SK-N-SH (cell line): ENCODE measurements at regions not wholly inside any gene's neighbourhood (a gene's known extent, or its start where the extent isn't known, plus 50 kb on each side); places are given as distances from the start of the nearest gene placed in this dataset.

Source experiments
- CTCF ChIA-PET: fragments of 300-600, 350-600 bp; formaldehyde crosslinking; extraction: SDS; loops from one replicate; lab custom pipeline; 2021; lab: Yijun Ruan, JAX
- POLR2A ChIA-PET: fragments of 350-600 bp; sonication (Branson Sonifier 250); formaldehyde crosslinking; extraction: SDS; loops from one replicate; lab custom pipeline; 2020; ENCODE audit warnings: antibody characterized with exemption, inconsistent platforms; lab: Yijun Ruan, JAX
- DNase-seq: peaks from one replicate; pipeline ENCODE4 v3.0.0; 2012
- H2AFZ ChIP-seq: fragments of 200-600 bp; sonication (generic); 2 replicates; pipeline ENCODE4 v1.8.1; 2016; ENCODE audit warnings: antibody characterized with exemption, mild to moderate bottlenecking, low read depth
- H3F3A ChIP-seq: fragments of 200-600 bp; sonication (generic); replicated peaks from 2 replicates; pipeline ENCODE3; 2016; ENCODE audit warnings: antibody characterized with exemption, mild to moderate bottlenecking; ENCODE audit not compliant: insufficient read depth
- H3K27ac ChIP-seq, 2 experiments: fragments of 200-500 bp in 1 of 2; fragments of 200-600 bp in 1 of 2; sonication (Bioruptor generic) in 1 of 2; sonication (generic), shearing (Covaris generic) in 1 of 2; 2 replicates each; pipeline versions ENCODE4 v1.5.1 to v1.6.1; 2014 to 2016; ENCODE audit warnings: low read depth in 2 of 2, inconsistent platforms in 1 of 2, low read length in 1 of 2, mild to moderate bottlenecking in 1 of 2, mixed read lengths in 1 of 2
- H3K27me3 ChIP-seq: fragments of 200-600 bp; sonication (generic), shearing (Covaris generic); 2 replicates; pipeline ENCODE4 v1.6.1; 2016; ENCODE audit warnings: mixed run types; ENCODE audit not compliant: insufficient read depth
- H3K36me3 ChIP-seq, 2 experiments: fragments of 200-500 bp in 1 of 2; fragments of 200-600 bp in 1 of 2; sonication (Bioruptor generic) in 1 of 2; sonication (generic) in 1 of 2; replicated peaks in 1 of 2; 2 replicates each; pipeline versions ENCODE3 to v1.5.1; 2014 to 2016; ENCODE audit warnings: low read length in 1 of 2, mild to moderate bottlenecking in 1 of 2; ENCODE audit not compliant: insufficient read depth in 2 of 2, control insufficient read depth in 1 of 2
- H3K4me1 ChIP-seq, 2 experiments: fragments of 200-500 bp in 1 of 2; fragments of 200-600 bp in 1 of 2; sonication (Bioruptor generic) in 1 of 2; sonication (generic), shearing (Covaris generic) in 1 of 2; 2 replicates each; pipeline versions ENCODE4 v1.5.1 to v1.6.1; 2014 to 2016; ENCODE audit warnings: low read depth in 1 of 2, low read length in 1 of 2, mixed run types in 1 of 2; ENCODE audit not compliant: insufficient read depth in 2 of 2, control insufficient read depth in 1 of 2
- H3K4me2 ChIP-seq: fragments of 200-600 bp; sonication (generic), shearing (Covaris generic); 2 replicates; pipeline ENCODE4 v1.6.1; 2017; ENCODE audit warnings: mixed run types
- H3K4me3 ChIP-seq, 2 experiments: fragments of 200-500 bp in 1 of 2; fragments of 200-600 bp in 1 of 2; sonication (Bioruptor generic) in 1 of 2; sonication (generic), shearing (Covaris generic) in 1 of 2; 2 replicates each; pipeline versions ENCODE4 v1.5.1 to v1.8.1; 2014 to 2016; ENCODE audit warnings: low read depth in 2 of 2, inconsistent platforms in 1 of 2, low read length in 1 of 2, mild to moderate bottlenecking in 1 of 2, mixed read lengths in 1 of 2, moderate library complexity in 1 of 2
- H3K79me2 ChIP-seq: fragments of 200-600 bp; sonication (generic); 2 replicates; pipeline ENCODE4 v1.8.1; 2017; ENCODE audit warnings: mild to moderate bottlenecking; ENCODE audit not compliant: insufficient read depth
- H3K9ac ChIP-seq: fragments of 200-600 bp; sonication (generic); 2 replicates; pipeline ENCODE4 v1.6.1; 2017; ENCODE audit warnings: mixed run types
- H3K9me2 ChIP-seq: fragments of 200-600 bp; sonication (generic); 2 replicates; pipeline ENCODE4 v1.6.1; 2017; ENCODE audit warnings: mixed run types
- H3K9me3 ChIP-seq: fragments of 200-600 bp; sonication (generic); 2 replicates; pipeline ENCODE4 v1.6.1; 2017; ENCODE audit warnings: mixed run types, mild to moderate bottlenecking, moderate library complexity
- H4K20me1 ChIP-seq: fragments of 200-600 bp; sonication (generic); 2 replicates; pipeline ENCODE4 v1.6.1; 2017; ENCODE audit warnings: mild to moderate bottlenecking, mixed run types; ENCODE audit not compliant: insufficient read depth
- CHD2 ChIP-seq: fragments of 150-350 bp; IDR thresholded peaks from 2 replicates; pipeline ENCODE4 v1.6.1; 2018; ENCODE audit warnings: low read length; ENCODE audit not compliant: partially characterized antibody
- CTCF ChIP-seq: fragments of 200-600 bp; sonication (generic); IDR thresholded peaks from 2 replicates; pipeline ENCODE4 v1.6.1; 2017; ENCODE audit warnings: antibody characterized with exemption, mild to moderate bottlenecking, moderate library complexity
- ELF1 ChIP-seq: IDR thresholded peaks from 2 replicates; pipeline ENCODE4 v1.4.0; 2012
- EP300 ChIP-seq, 2 experiments: IDR thresholded peaks; 2 replicates each; pipeline versions ENCODE4 v1.4.0 to v1.6.1; 2012; ENCODE audit warnings: borderline replicate concordance in 1 of 2, low read depth in 1 of 2, low read length in 1 of 2
- EZH2phosphoT487 ChIP-seq: fragments of 200-600 bp; sonication (generic); IDR thresholded peaks from 2 replicates; pipeline ENCODE4 v1.6.1; 2017; ENCODE audit warnings: low read depth, mixed run types, mild to moderate bottlenecking, antibody characterized with exemption, moderate library complexity, borderline replicate concordance
- FOXM1 ChIP-seq: IDR thresholded peaks from 2 replicates; pipeline ENCODE4 v1.4.0; 2012; ENCODE audit warnings: low read depth, mild to moderate bottlenecking
- GABPA ChIP-seq: IDR thresholded peaks from 2 replicates; pipeline ENCODE4 v1.4.0; 2012; ENCODE audit warnings: low read depth, mild to moderate bottlenecking
- MEF2A ChIP-seq: IDR thresholded peaks from 2 replicates; pipeline ENCODE4 v1.4.0; 2012; ENCODE audit warnings: low read depth, borderline replicate concordance
- PBX3 ChIP-seq: IDR thresholded peaks from 2 replicates; pipeline ENCODE4; 2012
- RAD21 ChIP-seq: IDR thresholded peaks from 2 replicates; pipeline ENCODE4 v1.6.1; 2012; ENCODE audit warnings: mild to moderate bottlenecking, low read length
- REST ChIP-seq: IDR thresholded peaks from 2 replicates; pipeline ENCODE4 v1.6.1; 2012; ENCODE audit warnings: mild to moderate bottlenecking, low read depth, low read length, moderate library complexity
- RFX5 ChIP-seq: IDR thresholded peaks from 2 replicates; pipeline ENCODE4 v1.6.1; 2012; ENCODE audit warnings: mild to moderate bottlenecking, improper control_type of control experiment, low read length
- SMC3 ChIP-seq: IDR thresholded peaks from 2 replicates; pipeline ENCODE4 v1.6.1; 2012; ENCODE audit warnings: low read depth, low read length, improper control_type of control experiment
- TEAD4 ChIP-seq: IDR thresholded peaks from 2 replicates; pipeline ENCODE4 v1.4.0; 2012; ENCODE audit warnings: mild to moderate bottlenecking, borderline replicate concordance; ENCODE audit not compliant: insufficient read depth
- USF1 ChIP-seq: IDR thresholded peaks from 2 replicates; pipeline ENCODE4 v1.4.0; 2012; ENCODE audit warnings: low read depth, borderline replicate concordance
- ZBTB33 ChIP-seq: IDR thresholded peaks from 2 replicates; pipeline ENCODE4 v1.4.0; 2012; ENCODE audit warnings: low read depth, borderline replicate concordance
- WGBS: methylation state at CpG from one replicate; pipeline ENCODE4 v1.1.6; 2017; ENCODE audit warnings: low lambda C conversion rate; 5-methylcytosine and 5-hydroxymethylcytosine counted together

GRCh38 chr2:7767902-7768301 lies 850.7 kb downstream of the RNF144A start:
- WGBS: 76% methylated on average over 4 of the region's 4 CpGs
- no peak overlapping the region for H3K9ac ChIP-seq
- H3K4me1 ChIP-seq: no peaks in the 10 kb centered on the region
- H3K27me3 ChIP-seq: no peaks in the 10 kb centered on the region
- no peaks in the 10 kb centered on the region for H3K9me2 ChIP-seq
- H3F3A ChIP-seq: no peaks in the 10 kb centered on the region
- no peak for TF ChIP-seq USF1
- TF ChIP-seq CHD2: no peak
- no peak for TF ChIP-seq ZBTB33
- TF ChIP-seq REST: no peak
- no peak for TF ChIP-seq EP300 (IDR thresholded peaks at IDR 0.05; ENCODE audit: borderline replicate concordance in 1 of 2, low read depth in 1 of 2, low read length in 1 of 2)
- no peak for TF ChIP-seq SMC3
- TF ChIP-seq MEF2A: no peak
- no peak for TF ChIP-seq CTCF
- no peaks in the 10 kb centered on the region for H3K36me3 ChIP-seq
- no peak overlapping the region for H3K4me3 ChIP-seq
- H3K27ac ChIP-seq: no peak overlapping the region
- no peak overlapping the region for H3K4me2 ChIP-seq
- H3K79me2 ChIP-seq: no peaks in the 10 kb centered on the region
- no peak for DNase-seq
- CTCF ChIA-PET: no interaction called here
- no peaks in the 10 kb centered on the region for H3K9me3 ChIP-seq
- H2AFZ ChIP-seq: no peak overlapping the region
- POLR2A ChIA-PET: no interaction called here
- no peaks in the 10 kb centered on the region for H4K20me1 ChIP-seq

- Histone ChIP-seq H3K9me3 (no peaks in the 10 kb centered on the region), H3K4me3 (no peak overlapping the region), H3K9me2 (no peaks in the 10 kb centered on the region), H3K27me3 (no peaks in the 10 kb centered on the region), H2AFZ (no peak overlapping the region), H4K20me1 (no peaks in the 10 kb centered on the region), H3K9ac (no peak overlapping the region), H3K4me1 (no peaks in the 10 kb centered on the region), H3K79me2 (no peaks in the 10 kb centered on the region), H3F3A (no peaks in the 10 kb centered on the region), H3K27ac (no peak overlapping the region), H3K4me2 (no peak overlapping the region), H3K36me3 (no peaks in the 10 kb centered on the region)
- POLR2A ChIA-PET: no interaction called here
- CTCF ChIA-PET: no interaction called here
- no peak for DNase-seq
- 81% methylated on average over 5 of the region's 5 CpGs for WGBS
- TF ChIP-seq TEAD4 (no peak), ELF1 (no peak), PBX3 (no peak), MEF2A (no peak), GABPA (no peak), FOXM1 (no peak), SMC3 (no peak), EZH2phosphoT487 (no peak), RAD21 (no peak), RFX5 (no peak)
Observed at GRCh38 chr2:7771781-7772180, 854.6 kb downstream of the RNF144A start.
